Mesenchymal stem cell (in vitro differentiated cells and primary cell): ENCODE measurements at regions not wholly inside any gene's neighbourhood (a gene's known extent, or its start where the extent isn't known, plus 50 kb on each side); places are given as distances from the start of the nearest gene placed in this dataset.

Source experiments
- DNase-seq: peaks from one replicate; pipeline ENCODE4 v3.0.0-alpha.2; 2013
- H2AFZ ChIP-seq: one replicate; pipeline ENCODE4 v1.6.1; 2013; ENCODE audit warnings: low read depth, mild to moderate bottlenecking, control low read depth, inconsistent platforms, low read length, moderate library complexity
- H2AK5ac ChIP-seq: 2 replicates; pipeline ENCODE4 v1.6.1; 2013; ENCODE audit warnings: low read length, moderate library complexity, mild to moderate bottlenecking, inconsistent platforms; ENCODE audit not compliant: severe bottlenecking
- H2BK120ac ChIP-seq: one replicate; pipeline ENCODE4 v1.6.1; 2013; ENCODE audit warnings: low read depth, mild to moderate bottlenecking, inconsistent platforms, low read length, moderate library complexity
- H2BK12ac ChIP-seq, 2 experiments: one replicate each; pipeline ENCODE4 v1.6.1; 2013; ENCODE audit warnings: inconsistent platforms in 2 of 2, low read length in 2 of 2, mild to moderate bottlenecking in 2 of 2, moderate library complexity in 2 of 2, control low read depth in 1 of 2
- H2BK15ac ChIP-seq: one replicate; pipeline ENCODE4 v1.6.1; 2013; ENCODE audit warnings: mild to moderate bottlenecking, low read depth, inconsistent platforms; ENCODE audit not compliant: poor library complexity, severe bottlenecking
- H2BK5ac ChIP-seq: 2 replicates; pipeline ENCODE4 v1.6.1; 2013; ENCODE audit warnings: low read depth, mild to moderate bottlenecking, low read length, control low read depth, inconsistent platforms; ENCODE audit not compliant: poor library complexity, severe bottlenecking
- H3K14ac ChIP-seq, 2 experiments: one replicate each; pipeline ENCODE4 v1.6.1; 2013; ENCODE audit warnings: inconsistent platforms in 2 of 2, low read length in 2 of 2, control low read depth in 1 of 2, mild to moderate bottlenecking in 1 of 2, moderate library complexity in 1 of 2
- H3K18ac ChIP-seq, 2 experiments: one replicate each; pipeline ENCODE4 v1.6.1; 2013; ENCODE audit warnings: inconsistent platforms in 2 of 2, low read length in 2 of 2, control low read depth in 1 of 2, low read depth in 1 of 2, mild to moderate bottlenecking in 1 of 2
- H3K23ac ChIP-seq, 2 experiments: one replicate each; pipeline ENCODE4 v1.6.1; 2013; ENCODE audit warnings: inconsistent platforms in 2 of 2, low read length in 2 of 2, mild to moderate bottlenecking in 2 of 2, moderate library complexity in 2 of 2, control low read depth in 1 of 2
- H3K27ac ChIP-seq: 2 replicates; pipeline ENCODE4 v1.5.1; 2013; ENCODE audit warnings: mild to moderate bottlenecking, moderate library complexity, low read length, control low read depth, inconsistent platforms; ENCODE audit not compliant: poor library complexity, severe bottlenecking
- H3K27me3 ChIP-seq, 2 experiments: 2 replicates each; pipeline versions ENCODE4 v1.6.1 to v1.7.0; 2013; ENCODE audit warnings: low read length in 2 of 2, mild to moderate bottlenecking in 2 of 2, moderate library complexity in 2 of 2, control low read depth in 1 of 2, inconsistent platforms in 1 of 2; ENCODE audit not compliant: control insufficient read depth in 1 of 2, insufficient read depth in 1 of 2
- H3K36me3 ChIP-seq, 2 experiments: 2 replicates each; pipeline versions ENCODE4 v1.6.1 to v1.7.0; 2013; ENCODE audit warnings: low read length in 2 of 2, control low read depth in 1 of 2, inconsistent platforms in 1 of 2, low read depth in 1 of 2, mild to moderate bottlenecking in 1 of 2; ENCODE audit not compliant: insufficient read depth in 2 of 2, control insufficient read depth in 1 of 2
- H3K4ac ChIP-seq, 2 experiments: one replicate each; pipeline ENCODE4 v1.6.1; 2013; ENCODE audit warnings: inconsistent platforms in 2 of 2, low read length in 2 of 2, mild to moderate bottlenecking in 2 of 2, moderate library complexity in 2 of 2, control low read depth in 1 of 2, low read depth in 1 of 2
- H3K4me1 ChIP-seq: 2 replicates; pipeline ENCODE4 v1.6.1; 2013; ENCODE audit warnings: low read depth, low read length, control low read depth; ENCODE audit not compliant: control insufficient read depth, insufficient read depth
- H3K4me2 ChIP-seq: 2 replicates; pipeline ENCODE4 v1.6.1; 2013; ENCODE audit warnings: low read length, mild to moderate bottlenecking, inconsistent platforms; ENCODE audit not compliant: poor library complexity, severe bottlenecking
- H3K4me3 ChIP-seq, 2 experiments: 2 replicates each; pipeline versions ENCODE4 v1.5.1 to v1.7.0; 2013; ENCODE audit warnings: low read length in 2 of 2, mild to moderate bottlenecking in 2 of 2, control low read depth in 1 of 2, low read depth in 1 of 2; ENCODE audit not compliant: insufficient read depth in 1 of 2
- H3K79me1 ChIP-seq: replicated peaks from 2 replicates; pipeline ENCODE4 v1.6.1; 2013; ENCODE audit warnings: mild to moderate bottlenecking, control low read depth, low read length, inconsistent platforms; ENCODE audit not compliant: poor library complexity, severe bottlenecking
- H3K9ac ChIP-seq: 2 replicates; pipeline ENCODE4 v1.7.0; 2013; ENCODE audit warnings: mild to moderate bottlenecking, low read length, moderate library complexity
- H3K9me3 ChIP-seq: 2 replicates; pipeline ENCODE4 v1.7.0; 2013; ENCODE audit warnings: mild to moderate bottlenecking, low read length; ENCODE audit not compliant: control insufficient read depth
- H4K8ac ChIP-seq: one replicate; pipeline ENCODE4 v1.6.1; 2013; ENCODE audit warnings: inconsistent platforms, mild to moderate bottlenecking, low read length, moderate library complexity
- H4K91ac ChIP-seq: one replicate; pipeline ENCODE4 v1.6.1; 2013; ENCODE audit warnings: mild to moderate bottlenecking, low read length, inconsistent platforms
- WGBS: methylation state at CpG from one replicate; pipeline ENCODE4 v1.1.7; 2013; ENCODE audit warnings: mixed read lengths; 5-methylcytosine and 5-hydroxymethylcytosine counted together

DNA sequence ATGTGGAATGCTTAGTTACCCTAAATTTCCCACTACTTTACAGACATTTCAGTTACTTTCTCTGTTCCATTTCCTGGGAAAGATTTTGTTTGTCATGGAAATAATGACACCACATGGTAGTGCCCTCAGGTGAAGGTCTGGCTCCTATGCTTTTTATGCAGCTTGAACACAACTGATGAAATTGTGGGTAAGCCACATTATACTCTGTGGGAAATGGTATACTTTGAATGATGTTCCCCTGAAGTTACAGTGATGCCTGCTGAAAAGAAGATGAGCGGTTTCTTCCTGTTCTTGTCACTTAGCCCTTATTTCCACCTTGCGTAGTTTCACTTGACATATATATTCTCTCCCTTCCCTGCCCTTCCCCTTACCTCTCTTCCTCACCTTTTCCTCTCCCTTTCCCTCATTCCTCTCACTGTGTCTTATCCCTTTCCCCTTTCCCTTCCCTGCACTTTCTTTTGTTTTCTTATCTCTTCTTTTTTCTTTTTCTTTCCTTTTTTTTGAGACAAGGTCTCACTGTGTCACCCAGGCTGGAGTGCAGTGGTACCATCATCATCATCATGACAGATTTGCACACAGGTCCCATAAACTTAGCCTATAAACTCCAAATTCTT lies 280.8 kb upstream of the IL12B start:
- no peak overlapping the region for H2BK15ac ChIP-seq
- no peak overlapping the region for H3K14ac ChIP-seq
- H4K91ac ChIP-seq = no peak overlapping the region
- H2AK5ac ChIP-seq = no peak overlapping the region
- no peak overlapping the region for H2BK5ac ChIP-seq
- no peak overlapping the region for H2AFZ ChIP-seq
- 89% methylated on average over 2 of the region's 2 CpGs for WGBS
- no peak overlapping the region for H3K27ac ChIP-seq
- no peak for DNase-seq
- H3K4ac ChIP-seq = no peak overlapping the region
- no peak overlapping the region for H3K4me2 ChIP-seq
- H3K27me3 ChIP-seq = peaks cover 0 to 10% of the 10 kb centered on the region in 2 experiments
- H3K4me3 ChIP-seq = no peak overlapping the region
- no peak overlapping the region for H2BK12ac ChIP-seq
- H3K9me3 ChIP-seq = no peaks in the 10 kb centered on the region
- H3K36me3 ChIP-seq = no peaks in the 10 kb centered on the region
- no peaks in the 10 kb centered on the region for H3K4me1 ChIP-seq
- H3K9ac ChIP-seq = no peak overlapping the region
- no peaks in the 10 kb centered on the region for H3K79me1 ChIP-seq
- H2BK120ac ChIP-seq = no peak overlapping the region
- no peak overlapping the region for H4K8ac ChIP-seq
- no peak overlapping the region for H3K23ac ChIP-seq
- H3K18ac ChIP-seq = no peak overlapping the region

DNA sequence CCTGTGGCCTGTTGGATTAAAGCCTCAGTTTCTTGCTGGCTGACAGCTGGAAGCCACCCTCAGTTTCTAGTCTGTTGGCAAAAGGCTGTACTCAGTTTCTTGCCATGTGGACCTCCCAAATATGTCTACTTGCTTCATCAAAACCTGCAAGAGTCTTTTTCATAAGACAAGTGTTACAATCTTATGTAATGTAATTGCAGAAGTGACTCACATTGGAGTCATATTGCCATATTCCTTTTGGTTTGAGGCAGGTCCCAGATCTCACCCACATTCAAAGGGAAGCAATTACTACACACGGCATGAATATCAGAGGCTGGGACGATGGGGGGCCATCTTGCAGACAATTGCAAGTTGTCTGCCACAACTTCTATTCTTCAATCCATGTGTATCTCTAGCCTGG lies 286.7 kb upstream of the IL12B start:
- Histone ChIP-seq H3K4ac (no peak overlapping the region), H2BK120ac (no peak overlapping the region), H4K91ac (no peak overlapping the region), H2AK5ac (no peak overlapping the region), H3K14ac (no peak overlapping the region), H3K27me3 (peaks cover 0 to 27% of the 10 kb centered on the region in 2 experiments), H2BK5ac (no peak overlapping the region), H4K8ac (no peak overlapping the region), H3K18ac (no peak overlapping the region), H2BK12ac (no peak overlapping the region), H3K4me3 (no peak overlapping the region), H3K9ac (no peak overlapping the region), H3K4me1 (no peaks in the 10 kb centered on the region), H3K79me1 (no peaks in the 10 kb centered on the region), H2AFZ (no peak overlapping the region), H2BK15ac (no peak overlapping the region), H3K23ac (no peak overlapping the region), H3K9me3 (peaks cover 13% of the 10 kb centered on the region), H3K27ac (no peak overlapping the region), H3K36me3 (no peaks in the 10 kb centered on the region), H3K4me2 (no peak overlapping the region)
- DNase-seq = no peak
- WGBS = 40% methylated on average over 1 of the region's 2 CpGs

DNA sequence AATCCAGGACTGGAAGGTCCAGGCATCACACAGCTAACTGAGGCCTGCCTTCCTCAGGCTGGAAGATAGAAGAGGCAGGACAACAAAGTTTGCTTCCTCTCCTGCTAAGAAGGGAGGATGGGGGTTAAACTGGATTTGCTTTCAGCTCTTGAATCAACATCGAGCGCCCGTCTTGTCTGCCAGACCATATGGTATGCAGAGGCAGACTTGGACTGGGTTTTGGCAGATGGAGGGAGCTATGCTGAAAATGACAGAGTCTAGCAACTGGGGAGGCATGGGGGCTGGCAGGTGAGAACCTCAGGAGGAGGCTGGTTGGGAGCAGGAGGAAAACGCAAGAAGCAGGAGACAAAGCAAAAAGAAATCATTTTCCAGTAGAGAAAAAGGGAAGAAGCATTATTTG lies 289.5 kb upstream of the IL12B start:
- H3K79me1 ChIP-seq = no peaks in the 10 kb centered on the region
- H4K91ac ChIP-seq = peak overlapping the region; percentile 15
- H3K14ac ChIP-seq = no peak overlapping the region
- H3K4me3 ChIP-seq = no peak overlapping the region
- H3K4me2 ChIP-seq = no peak overlapping the region
- WGBS = 88% methylated on average over 4 of the region's 4 CpGs
- peaks cover 30% of the 10 kb centered on the region for H3K9me3 ChIP-seq
- H3K36me3 ChIP-seq = no peaks in the 10 kb centered on the region
- H4K8ac ChIP-seq = no peak overlapping the region
- H3K18ac ChIP-seq = no peak overlapping the region
- H2BK120ac ChIP-seq = no peak overlapping the region
- no peak overlapping the region for H2AFZ ChIP-seq
- no peak overlapping the region for H2BK15ac ChIP-seq
- H3K27me3 ChIP-seq = peaks cover 0 to 26% of the 10 kb centered on the region in 2 experiments
- no peak for DNase-seq
- H2BK5ac ChIP-seq = no peak overlapping the region
- no peak overlapping the region for H3K4ac ChIP-seq
- H3K27ac ChIP-seq = no peak overlapping the region
- no peaks in the 10 kb centered on the region for H3K4me1 ChIP-seq
- no peak overlapping the region for H2AK5ac ChIP-seq
- H3K9ac ChIP-seq = no peak overlapping the region
- no peak overlapping the region for H3K23ac ChIP-seq
- no peak overlapping the region for H2BK12ac ChIP-seq

DNA sequence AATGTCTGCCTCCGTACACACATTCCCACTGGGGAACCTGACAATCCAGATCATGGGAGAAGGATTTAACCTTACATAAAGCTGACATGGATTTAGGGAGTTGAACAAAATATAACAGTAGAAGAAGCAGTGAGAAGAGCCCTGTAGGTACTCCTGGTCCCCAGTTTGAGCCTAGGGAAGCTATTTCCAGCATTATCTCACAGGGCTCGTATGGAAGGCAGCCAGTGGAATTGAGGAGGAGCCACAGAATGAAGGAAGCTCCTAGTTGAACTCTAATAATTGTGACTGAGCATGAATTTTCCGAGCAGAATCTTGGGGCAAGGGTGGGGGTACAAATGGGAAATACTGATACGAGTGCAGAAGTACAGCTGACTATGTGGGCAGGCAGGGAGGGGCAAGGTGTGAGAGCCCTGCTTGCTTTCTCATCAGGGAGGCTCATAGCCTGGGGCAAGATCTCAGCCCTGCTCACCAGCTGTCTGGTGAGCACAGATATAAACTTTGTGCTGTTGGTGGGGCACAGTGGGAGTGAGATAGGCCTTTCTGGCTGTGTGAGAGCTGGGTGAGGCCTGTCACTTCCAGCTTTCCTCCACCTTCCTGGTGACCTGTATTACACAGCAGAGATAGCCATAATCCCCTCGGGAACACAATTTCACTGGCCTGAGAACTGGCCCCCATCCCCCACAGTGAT lies 290.7 kb upstream of the IL12B start:
- peaks cover 0 to 17% of the 10 kb centered on the region in 2 experiments for H3K27me3 ChIP-seq
- no peak overlapping the region for H3K27ac ChIP-seq
- no peak overlapping the region for H4K8ac ChIP-seq
- no peak overlapping the region for H3K4me2 ChIP-seq
- H2BK5ac ChIP-seq = no peak overlapping the region
- no peaks in the 10 kb centered on the region for H3K4me1 ChIP-seq
- 62% methylated on average over 5 of the region's 5 CpGs for WGBS
- no peak overlapping the region for H2BK15ac ChIP-seq
- no peak overlapping the region for H2AK5ac ChIP-seq
- H3K4ac ChIP-seq = no peak overlapping the region
- no peak overlapping the region for H3K23ac ChIP-seq
- H3K36me3 ChIP-seq = no peaks in the 10 kb centered on the region
- H2BK120ac ChIP-seq = no peak overlapping the region
- no peak overlapping the region for H3K14ac ChIP-seq
- H2AFZ ChIP-seq = no peak overlapping the region
- H3K79me1 ChIP-seq = no peaks in the 10 kb centered on the region
- no peak overlapping the region for H3K4me3 ChIP-seq
- H3K9ac ChIP-seq = no peak overlapping the region
- H2BK12ac ChIP-seq = no peak overlapping the region
- no peak for DNase-seq
- no peak overlapping the region for H3K18ac ChIP-seq
- H4K91ac ChIP-seq = no peak overlapping the region
- peaks cover 35% of the 10 kb centered on the region for H3K9me3 ChIP-seq
